ENCODE measurements at regions not wholly inside any gene's neighbourhood (a gene's known extent, or its start where the extent isn't known, plus 50 kb on each side); places are given as distances from the start of the nearest gene placed in this dataset.

DNA sequence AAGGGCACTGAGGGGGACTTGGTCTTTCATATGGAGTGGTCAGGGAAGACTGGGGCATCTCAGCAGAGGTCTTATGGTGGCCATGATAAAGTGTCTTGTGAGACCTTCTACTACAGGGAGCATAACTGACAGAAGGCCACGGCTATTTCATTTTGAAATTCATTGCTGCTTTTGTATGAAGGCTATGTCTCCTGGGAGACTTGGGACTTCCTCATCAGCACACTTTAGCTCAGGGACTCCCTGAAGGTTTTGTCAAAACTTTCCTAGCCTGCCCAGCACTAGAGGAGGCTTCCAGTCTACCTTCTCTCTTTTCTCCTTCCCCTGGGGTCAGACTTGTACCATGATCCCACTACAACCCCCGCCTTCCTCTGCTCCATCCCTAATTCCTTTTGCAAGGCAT is 77.2 kb upstream of the RASGRF1 start:
- TF ChIP-seq, protein P1, sequence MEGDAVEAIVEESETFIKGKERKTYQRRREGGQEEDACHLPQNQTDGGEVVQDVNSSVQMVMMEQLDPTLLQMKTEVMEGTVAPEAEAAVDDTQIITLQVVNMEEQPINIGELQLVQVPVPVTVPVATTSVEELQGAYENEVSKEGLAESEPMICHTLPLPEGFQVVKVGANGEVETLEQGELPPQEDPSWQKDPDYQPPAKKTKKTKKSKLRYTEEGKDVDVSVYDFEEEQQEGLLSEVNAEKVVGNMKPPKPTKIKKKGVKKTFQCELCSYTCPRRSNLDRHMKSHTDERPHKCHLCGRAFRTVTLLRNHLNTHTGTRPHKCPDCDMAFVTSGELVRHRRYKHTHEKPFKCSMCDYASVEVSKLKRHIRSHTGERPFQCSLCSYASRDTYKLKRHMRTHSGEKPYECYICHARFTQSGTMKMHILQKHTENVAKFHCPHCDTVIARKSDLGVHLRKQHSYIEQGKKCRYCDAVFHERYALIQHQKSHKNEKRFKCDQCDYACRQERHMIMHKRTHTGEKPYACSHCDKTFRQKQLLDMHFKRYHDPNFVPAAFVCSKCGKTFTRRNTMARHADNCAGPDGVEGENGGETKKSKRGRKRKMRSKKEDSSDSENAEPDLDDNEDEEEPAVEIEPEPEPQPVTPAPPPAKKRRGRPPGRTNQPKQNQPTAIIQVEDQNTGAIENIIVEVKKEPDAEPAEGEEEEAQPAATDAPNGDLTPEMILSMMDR (IDR thresholded peaks at IDR 0.05 in 8 of 11, conservative IDR thresholded peaks at IDR 0.05 in 3 of 11) = no peak
- TF ChIP-seq POLR2AphosphoS5 (IDR thresholded peaks at IDR 0.05) = no peak
